GM18499 (cell line): ENCODE measurements at regions not wholly inside any gene's neighbourhood (a gene's known extent, or its start where the extent isn't known, plus 50 kb on each side); places are given as distances from the start of the nearest gene placed in this dataset.
A peak's percentile ranks its signal among the peaks of the same experiment; 100 is the strongest.

Source experiments
- ATAC-seq: cut with Tn5 transposase; IDR thresholded peaks from one replicate; pipeline ENCODE4 v1.9.1; 2021; ENCODE audit warnings: moderate number of reproducible peaks; ENCODE audit not compliant: insufficient read depth, unreplicated experiment

DNA sequence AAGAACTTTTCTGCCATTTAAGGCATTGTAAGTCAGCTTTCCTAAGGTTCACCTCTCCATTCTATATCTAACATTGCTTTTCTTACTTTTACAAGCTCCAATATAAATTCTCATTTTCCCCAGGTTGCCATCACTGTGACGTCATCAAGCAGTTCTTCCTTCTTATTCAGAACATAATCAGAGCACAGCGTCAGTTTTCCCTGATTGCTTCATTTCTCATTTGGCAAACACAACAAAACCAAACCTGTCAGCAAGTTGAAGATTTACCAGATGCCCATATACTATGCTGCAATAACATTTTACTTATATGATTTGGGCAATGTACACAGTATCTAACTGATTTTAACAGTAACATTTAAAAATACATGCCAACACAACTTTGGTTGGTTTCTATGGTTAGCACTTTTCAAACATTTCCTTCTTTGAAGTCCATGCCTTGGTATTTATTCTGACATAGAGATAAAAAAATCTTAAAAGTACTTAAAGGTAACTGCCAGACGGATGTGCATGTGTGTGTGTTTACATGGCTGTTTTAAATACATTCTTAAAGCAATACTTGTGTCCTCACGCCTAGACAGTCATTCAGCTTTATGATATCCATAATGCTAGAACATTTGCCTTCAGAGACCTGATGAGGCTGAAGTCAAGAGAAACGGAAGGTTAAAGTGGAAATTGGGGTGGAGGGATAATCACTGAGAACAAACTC, 264.0 kb downstream of the KLF12 start:
- ATAC-seq, result no peak

DNA sequence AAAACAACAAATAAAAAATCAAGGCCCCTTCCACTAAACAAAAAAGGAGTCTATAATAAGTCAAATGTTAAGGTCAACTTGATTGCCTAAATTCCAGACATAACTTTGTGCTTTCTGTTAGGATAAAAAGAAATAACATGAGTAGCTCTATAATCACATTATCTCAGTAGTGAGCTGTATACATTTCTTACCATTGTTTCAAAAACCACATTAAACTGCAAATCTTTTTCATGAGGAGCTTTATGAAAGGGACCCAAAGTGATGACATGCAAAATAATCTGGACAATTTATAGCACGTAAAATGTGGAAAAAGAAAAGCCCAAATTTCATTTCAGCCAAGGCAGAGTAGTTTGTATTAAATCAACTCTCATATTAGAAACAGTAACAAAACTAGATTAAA, 269.2 kb downstream of the KLF12 start:
- ATAC-seq, result no peak

DNA sequence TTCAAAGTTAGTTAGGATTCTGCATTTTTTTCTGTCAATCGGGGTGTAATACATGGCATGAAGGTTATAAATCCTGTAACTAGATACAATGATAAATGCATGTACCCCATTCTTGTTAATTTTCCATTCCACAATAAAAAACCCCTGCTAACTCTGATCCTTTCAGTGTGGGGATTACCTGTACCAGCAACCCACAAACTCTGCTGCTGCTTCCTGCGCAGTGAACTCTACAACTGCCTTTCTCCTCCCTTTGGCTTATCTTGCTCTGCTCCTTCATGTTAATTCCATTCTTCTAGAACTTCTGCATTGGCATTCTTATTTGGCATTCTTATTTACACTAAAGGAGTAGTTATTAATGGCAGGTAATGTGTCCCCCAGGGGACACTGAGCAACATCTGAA, 273.1 kb downstream of the KLF12 start:
- ATAC-seq, result no peak

DNA sequence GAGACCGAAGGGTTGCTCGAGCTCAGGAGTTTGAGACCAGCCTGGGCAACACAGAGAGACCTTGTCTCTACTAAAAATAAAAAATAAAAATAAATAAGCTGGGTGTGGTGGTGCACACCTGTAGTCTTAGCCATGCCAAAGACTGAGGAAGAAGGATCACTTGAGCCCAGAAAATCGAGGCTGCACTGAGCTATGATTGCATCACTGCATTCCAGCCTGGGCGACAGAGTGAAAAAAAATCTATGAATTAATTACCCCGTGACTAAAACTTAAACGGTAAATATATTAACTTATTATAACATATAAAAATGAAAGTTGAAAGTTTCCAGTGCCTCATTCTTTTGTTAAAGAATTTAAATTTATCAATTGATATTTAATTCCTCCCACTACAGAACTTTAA, 273.7 kb downstream of the KLF12 start:
- ATAC-seq, result no peak

DNA sequence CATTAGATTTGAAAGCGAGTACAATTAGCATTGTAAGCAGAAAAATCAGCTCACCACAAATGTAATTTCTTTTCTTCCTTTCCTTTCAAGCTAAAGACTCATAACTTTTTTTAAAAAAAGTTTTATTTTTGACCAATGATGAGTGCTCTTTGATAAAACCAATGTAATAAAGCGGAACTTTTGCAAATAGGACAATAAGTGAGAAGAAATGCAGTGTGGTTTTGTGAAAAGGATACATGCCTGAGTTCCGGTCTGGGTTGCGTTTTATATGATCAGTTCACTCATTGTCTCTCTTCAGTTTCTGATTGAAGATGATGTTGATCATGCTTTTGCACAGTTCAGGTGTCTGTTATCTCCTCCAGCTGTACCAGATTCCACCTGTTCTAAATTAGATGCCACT, 274.4 kb downstream of the KLF12 start:
- no peak for ATAC-seq

DNA sequence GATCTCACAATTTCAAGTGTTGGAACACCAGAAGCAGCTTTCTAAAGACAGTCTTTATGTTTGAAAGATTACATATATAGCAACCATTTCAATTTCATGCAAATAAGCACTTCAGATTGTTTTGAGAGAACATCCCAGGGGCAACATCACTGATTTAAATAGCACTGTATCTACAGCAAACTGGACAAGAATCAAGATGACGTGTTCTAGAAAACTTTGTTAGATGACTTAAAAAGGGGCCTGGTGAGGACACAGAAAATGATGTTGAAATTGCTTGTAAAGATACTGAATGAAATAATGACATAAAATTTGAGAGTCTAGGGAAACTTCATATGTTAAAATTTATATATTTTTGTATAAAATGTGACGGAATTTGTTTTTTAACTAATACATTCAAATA, 277.1 kb downstream of the KLF12 start:
- ATAC-seq, result no peak

DNA sequence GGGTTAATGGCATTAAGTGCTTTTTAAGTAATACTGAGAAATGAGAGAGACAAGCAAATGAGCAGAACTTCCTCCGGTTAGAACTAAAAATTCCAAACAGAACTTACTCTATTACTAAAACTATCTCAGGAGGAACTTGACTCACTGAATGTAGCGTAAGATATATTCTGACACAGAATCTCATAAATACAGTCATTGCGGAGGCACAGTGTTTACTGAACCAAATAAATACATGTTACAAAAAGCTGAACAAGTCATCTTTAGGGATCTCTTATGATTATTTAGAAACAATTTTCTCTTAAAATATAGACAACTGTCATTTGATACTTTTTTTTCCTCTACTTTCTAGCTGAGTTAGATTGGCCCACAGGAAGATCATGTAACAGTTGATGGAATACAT, 283.1 kb downstream of the KLF12 start:
- ATAC-seq, result no peak

DNA sequence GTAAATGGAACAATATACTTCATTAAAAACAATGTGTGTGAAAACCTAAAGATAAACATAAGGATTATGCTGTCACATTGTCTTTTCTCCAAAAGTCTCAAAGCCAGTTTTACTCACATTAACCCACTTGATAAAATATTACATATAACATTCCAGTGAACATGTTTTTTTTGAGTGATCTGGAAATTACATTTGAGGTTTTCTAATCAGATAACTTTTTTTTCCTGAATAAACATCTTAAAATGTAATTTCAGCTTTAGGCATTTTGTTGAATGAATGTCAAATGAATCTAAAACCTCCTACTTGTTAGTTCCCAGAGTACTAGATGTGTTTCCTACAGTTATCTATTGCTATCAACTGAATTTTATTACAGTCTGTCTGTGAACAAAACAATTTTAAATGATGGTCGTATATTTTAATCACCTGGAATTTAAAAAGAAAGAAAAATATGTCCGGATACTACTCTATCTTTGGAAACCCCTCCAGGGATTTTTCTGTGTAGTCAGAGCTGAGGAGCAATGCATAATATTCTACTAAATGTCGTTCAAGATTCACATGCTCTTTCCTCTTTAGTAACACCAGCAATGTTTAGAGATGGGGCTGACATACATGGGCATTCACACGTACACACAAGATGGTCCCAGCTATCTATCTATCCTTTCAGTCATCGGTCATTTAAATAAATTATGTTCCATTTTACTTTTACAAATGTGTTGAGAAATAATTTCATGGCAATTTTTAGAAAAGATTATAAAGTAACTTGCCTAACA, 283.9 kb downstream of the KLF12 start:
- no peak for ATAC-seq

DNA sequence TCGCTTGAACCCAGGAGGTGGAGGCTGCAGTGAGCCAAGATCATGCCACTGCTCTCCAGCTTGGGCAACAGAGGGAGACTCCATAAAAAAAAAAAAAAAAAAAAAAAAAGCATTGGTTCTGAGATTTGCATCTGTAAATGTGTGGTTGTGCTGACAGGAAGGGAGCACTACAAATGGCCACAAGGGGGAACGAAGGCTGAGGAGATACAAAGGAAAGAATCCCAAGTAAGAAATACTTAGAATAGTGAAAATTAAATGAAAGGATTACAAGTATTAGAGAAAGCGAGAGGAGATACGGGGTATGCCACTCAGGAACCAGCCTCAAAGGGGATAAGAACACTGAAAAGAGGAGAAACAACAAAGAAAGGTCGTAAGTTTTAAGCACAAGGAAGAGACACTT, 284.9 kb downstream of the KLF12 start:
- ATAC-seq, result no peak

DNA sequence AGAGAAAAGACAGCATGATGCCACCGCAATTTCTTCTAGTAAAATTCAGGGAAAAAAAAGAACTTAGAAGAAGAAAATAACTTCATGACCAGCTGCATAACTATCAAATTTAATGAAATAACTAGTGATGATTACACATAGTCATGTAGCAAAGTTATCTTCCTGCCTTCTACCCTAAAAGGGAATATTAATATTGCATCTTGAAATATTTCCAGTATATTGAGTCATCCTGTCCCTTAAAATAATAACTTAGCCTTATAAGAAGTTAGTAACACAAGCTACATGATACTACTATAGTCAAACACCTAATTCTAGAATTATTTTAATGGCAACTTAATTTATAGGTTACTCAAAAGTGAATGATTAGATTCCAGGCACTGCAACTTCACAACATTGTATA, 289.2 kb downstream of the KLF12 start:
- ATAC-seq, result no peak

DNA sequence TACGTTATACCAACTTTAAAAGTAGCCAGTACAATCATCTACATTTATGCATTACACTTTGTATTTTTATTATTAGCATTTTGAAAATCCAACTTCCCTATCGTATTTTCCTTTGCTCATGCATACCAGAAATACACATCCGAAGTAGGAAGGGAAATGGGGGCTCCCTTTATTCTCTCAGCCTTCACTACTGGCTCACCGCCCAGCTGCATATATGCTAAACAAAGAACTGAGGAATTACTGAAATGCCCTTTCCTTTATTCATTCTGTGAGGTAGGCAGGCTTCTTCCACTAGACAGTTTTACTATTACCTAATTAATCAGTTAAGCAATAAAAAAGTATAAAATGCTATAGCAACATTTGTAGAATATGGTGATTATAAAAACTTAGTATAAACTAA, 291.6 kb downstream of the KLF12 start:
- ATAC-seq, result no peak

DNA sequence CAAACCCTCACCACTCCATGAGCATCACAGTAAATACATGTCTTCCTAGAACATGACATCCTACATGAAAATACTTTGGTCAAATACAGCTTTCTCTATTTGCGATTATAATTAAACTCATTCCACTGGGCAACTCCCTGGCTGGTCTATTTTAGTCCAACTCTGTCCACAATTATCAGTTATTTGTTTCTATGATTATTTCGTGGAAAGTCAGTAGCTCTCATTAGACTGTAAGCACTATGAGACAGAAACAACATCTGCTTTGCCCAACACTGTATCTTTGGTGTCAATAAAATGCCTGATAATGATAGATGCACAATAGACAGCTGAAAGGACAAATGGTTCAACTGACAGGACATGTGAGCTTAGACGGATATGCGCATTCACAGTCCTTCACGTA, 292.0 kb downstream of the KLF12 start:
- ATAC-seq, result no peak

DNA sequence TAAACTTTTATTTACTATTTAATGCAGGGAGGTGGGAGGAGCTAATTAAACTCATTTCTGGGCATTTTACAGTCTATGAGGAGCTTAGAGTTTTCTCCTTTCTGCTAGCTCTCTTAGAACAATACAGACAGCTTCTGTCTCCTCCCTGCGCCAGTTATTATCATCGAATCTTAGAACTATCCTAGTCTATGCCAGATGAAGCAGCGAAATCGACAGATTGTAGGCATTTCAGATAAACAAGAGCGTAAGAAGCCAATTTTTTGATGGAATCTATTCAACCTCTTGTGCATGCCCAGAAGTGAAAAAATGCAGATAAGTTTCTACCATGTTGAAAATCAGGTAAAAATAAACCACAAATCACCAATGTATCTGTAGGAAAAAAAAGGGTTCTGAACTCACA, 297.1 kb downstream of the KLF12 start:
- ATAC-seq, result no peak

DNA sequence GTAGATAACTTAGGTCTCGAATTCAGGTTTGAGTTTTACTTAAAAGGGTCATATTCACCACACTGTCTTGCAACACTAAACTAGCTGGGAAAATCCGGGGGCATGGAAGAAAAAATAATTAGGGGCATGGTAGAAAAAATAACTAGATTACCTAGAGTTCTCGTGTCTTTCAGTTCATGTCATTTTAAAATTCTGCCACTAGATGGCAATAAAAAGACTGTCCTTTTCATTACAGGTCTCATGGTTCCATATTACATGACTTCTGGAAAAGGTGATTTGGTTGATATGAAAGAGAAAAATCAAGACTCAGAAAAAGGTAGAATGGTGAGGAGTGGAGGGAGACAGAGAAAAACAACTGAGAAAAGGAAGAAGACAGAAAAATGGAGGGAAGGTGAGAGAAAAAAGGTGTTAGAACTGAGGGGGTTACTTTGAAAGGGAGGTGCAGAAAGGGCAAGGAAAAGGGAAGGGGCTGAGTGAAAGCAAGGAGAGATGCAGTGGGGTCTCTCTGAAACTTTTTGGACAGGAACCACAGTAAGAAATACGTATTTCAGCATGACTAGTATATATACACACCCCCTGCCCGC, 299.0 kb downstream of the KLF12 start:
- ATAC-seq, result peak; percentile 65

DNA sequence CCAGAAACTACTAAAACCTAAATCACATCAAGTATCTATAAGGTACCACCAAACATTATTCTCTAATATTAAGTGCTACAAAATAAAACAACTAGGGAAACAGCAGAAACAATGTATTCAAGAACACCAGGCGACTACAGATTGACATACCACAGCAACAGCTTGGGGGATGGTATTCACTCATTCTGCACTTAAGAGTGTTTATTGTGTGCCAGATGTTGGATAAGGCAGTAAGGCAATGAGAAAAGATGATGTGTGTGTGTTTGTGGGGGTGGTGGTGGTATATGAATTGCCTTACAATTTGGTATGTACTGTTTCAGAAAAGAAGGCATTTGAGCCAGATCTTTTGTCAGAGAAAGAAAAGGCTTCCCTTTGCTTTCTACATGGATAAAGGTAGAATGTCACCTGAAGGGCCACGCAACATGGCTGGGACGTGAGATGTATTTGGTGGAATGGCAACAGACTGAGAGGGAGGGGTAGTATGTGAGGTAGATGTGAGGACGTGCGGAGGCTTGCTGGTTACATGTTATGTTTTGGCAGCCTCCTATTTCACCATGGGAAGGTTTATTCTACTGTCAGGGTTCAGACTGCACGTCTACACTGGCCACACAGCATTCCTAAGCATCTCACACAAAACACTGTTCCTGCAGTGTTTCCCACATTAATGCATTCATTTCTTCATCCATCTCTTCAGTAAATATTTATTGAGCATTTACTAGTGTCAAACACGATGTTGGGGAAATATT, 300.7 kb downstream of the KLF12 start:
- ATAC-seq, result no peak

DNA sequence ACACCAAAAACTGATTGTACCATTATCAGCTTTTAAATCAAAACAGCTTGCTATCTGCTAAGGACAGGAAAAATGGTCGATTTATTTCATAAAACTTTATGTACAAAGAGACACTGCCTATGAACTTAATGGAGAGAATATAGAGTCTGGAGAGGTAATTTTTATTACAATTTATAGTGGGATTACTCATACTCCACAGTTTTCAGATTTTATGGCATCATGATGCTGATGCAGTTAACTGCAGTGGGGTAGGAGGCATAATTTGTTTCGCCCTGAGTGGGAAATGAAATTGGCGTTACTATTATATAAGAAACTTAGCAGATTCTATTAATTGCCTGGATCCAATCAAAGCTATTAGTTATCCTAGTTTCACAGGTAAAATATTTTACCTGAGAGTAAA, 301.4 kb downstream of the KLF12 start:
- ATAC-seq, result no peak

DNA sequence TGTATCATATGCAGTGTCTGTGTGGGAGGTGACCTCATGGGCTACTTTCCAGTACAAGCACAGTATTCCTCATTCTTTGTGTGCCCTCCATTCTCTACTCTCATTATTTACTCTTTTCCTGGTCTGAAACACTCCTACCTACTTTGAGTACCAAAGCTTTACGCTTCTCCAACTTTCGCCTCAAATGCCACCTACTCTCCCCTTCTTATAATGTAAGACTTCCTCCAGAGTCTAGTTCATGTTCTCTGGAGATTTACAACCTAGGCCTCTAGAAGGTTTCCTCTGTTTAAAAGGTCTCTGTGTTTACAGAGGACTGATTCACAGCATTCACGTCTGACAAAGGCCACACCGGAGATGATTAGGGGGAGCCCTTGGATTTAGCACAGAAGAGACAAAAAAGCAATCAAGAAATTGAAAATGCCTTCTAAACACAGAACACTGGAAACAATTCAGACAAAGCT, 302.0 kb downstream of the KLF12 start:
- no peak for ATAC-seq

DNA sequence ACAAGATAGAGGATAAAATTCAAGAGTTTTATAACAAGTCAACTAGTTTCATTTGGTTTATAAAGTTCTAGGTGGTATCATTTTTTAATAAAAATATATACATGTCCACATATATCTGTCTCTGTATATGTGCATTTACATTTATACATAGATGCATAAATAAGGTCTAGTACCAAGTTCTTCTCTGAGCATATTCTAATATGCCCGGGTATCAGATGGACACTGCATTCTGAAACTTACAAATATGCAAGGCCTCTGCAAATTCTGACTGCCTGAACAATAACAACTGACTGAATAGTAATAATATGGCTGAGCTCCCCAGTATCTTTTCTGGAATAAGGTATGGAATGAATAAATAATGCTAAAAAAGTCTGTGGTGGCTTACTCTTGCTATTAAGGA, 304.8 kb downstream of the KLF12 start:
- ATAC-seq, result no peak

DNA sequence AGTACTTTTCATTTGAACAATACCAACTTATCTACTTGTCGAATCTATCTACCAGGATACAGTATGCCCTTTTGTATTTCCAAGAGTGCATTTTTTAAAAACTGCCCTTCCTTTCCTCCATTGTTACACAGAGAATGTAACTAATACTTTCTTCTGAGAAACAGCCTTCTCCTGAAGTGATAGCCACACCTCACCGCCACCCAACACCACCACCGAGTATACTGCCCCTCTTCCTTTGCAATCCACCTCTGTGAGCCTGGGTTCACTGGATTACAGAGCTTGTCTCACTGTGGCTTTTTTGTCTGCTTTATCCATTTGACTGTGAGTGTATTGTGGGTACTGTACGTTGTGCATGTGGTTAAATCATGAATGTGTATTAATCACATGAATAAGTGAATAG, 305.4 kb downstream of the KLF12 start:
- no peak for ATAC-seq

DNA sequence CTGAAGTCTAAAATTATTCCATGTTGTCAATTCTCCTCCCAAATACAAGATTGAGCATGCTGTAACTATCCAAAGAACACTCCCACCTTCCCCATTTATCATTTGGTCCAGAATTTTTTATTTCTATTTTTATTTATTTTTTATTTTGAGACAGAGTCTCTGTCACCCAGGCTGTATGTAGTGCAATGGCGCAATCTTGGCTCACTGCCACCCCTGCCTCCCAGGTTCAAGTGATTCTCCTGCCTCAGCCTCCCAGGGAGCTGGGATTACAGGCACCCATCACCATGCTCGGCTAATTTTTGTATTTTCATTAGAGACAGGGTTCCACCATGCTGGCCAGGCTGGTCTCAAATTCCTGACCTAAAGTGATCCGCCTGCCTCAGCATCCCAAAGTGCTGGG, 306.8 kb downstream of the KLF12 start:
- no peak for ATAC-seq

DNA sequence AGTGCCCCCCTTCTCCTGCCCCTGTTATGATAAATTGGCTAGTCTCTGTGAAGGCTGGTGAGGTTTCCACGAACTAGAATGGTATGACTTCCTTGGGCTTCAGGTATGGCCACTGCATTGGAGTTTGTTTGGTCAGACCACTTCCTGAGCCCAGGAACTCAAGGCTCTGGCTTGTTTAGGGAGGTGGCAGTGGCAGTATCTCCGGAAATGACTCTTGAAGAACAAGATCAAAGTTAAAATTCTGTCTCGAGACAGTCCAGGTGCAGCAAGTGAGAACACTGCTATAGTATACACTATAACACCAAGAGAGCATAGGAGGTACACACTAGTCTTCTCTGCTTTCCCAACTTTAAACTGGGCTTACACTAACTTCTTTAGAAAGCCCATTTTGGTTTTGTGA, 309.1 kb downstream of the KLF12 start:
- no peak for ATAC-seq
